ENCODE measurements at regions not wholly inside any gene's neighbourhood (a gene's known extent, or its start where the extent isn't known, plus 50 kb on each side); places are given as distances from the start of the nearest gene placed in this dataset.

GRCh38 chr3:145760036-145760435 is 400.9 kb downstream of the PLOD2 start:
- H3K4me3 ChIP-seq, result no peak overlapping the region
- WGBS, 2 donors, result 75 to 87% methylated on average over 1 of the region's 1 CpG
- H3K36me3 ChIP-seq (replicated peaks in 1 of 2; ENCODE audit: insufficient read depth in 1 of 2, low read depth in 2 of 2), result no peaks in the 10 kb centered on the region
- ATAC-seq, result no peak
- no peak for DNase-seq
- H3K27ac ChIP-seq, result no peak overlapping the region
- TF ChIP-seq POLR2A (IDR thresholded peaks at IDR 0.05), result no peak
- TF ChIP-seq, protein P1, sequence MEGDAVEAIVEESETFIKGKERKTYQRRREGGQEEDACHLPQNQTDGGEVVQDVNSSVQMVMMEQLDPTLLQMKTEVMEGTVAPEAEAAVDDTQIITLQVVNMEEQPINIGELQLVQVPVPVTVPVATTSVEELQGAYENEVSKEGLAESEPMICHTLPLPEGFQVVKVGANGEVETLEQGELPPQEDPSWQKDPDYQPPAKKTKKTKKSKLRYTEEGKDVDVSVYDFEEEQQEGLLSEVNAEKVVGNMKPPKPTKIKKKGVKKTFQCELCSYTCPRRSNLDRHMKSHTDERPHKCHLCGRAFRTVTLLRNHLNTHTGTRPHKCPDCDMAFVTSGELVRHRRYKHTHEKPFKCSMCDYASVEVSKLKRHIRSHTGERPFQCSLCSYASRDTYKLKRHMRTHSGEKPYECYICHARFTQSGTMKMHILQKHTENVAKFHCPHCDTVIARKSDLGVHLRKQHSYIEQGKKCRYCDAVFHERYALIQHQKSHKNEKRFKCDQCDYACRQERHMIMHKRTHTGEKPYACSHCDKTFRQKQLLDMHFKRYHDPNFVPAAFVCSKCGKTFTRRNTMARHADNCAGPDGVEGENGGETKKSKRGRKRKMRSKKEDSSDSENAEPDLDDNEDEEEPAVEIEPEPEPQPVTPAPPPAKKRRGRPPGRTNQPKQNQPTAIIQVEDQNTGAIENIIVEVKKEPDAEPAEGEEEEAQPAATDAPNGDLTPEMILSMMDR (IDR thresholded peaks at IDR 0.05), result no peak
- intact Hi-C loops (cut with DNase I), result no loop called here
- peaks cover 0 to 4% of the 10 kb centered on the region in 2 donors for H3K27me3 ChIP-seq
- no peaks in the 10 kb centered on the region for H3K4me1 ChIP-seq
- H3K9me3 ChIP-seq, result no peaks in the 10 kb centered on the region

DNA sequence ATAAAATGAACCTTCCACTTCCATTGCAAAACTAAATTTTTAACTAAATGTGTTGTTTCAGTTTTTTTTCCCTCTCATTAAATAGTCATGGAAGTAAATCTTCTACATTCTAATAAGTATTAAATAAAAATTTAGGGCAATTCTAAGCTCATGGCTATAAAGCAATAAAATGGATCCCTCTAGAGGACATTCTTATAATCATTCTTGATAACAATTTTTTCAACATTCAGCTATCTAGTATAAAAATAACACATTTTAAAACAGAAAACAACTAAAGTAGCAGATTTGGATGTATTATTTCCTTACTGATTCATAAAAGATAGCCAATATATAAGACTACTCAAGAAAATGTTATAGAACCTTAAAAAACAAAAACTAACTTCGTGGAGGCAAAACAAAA is 393.1 kb downstream of the PLOD2 start:
- TF ChIP-seq, protein P1 (IDR thresholded peaks at IDR 0.05), result peak in 2 of 7 experiments; percentile 13 to 20
- no peak for TF ChIP-seq POLR2A (IDR thresholded peaks at IDR 0.05)
- H3K9me3 ChIP-seq, result no peaks in the 10 kb centered on the region
- no peak overlapping the region for H3K4me3 ChIP-seq
- no peaks in the 10 kb centered on the region for H3K27me3 ChIP-seq
- intact Hi-C loops (cut with DNase I), result no loop called here
- 0 to 38% methylated on average over 1 of the region's 1 CpG for WGBS, 2 donors
- DNase-seq (no peak), ATAC-seq (no peak)
- no peaks in the 10 kb centered on the region for H3K4me1 ChIP-seq
- no peak overlapping the region for H3K27ac ChIP-seq
- H3K36me3 ChIP-seq (replicated peaks in 1 of 2; ENCODE audit: insufficient read depth in 1 of 2, low read depth in 2 of 2), result no peaks in the 10 kb centered on the region

DNA sequence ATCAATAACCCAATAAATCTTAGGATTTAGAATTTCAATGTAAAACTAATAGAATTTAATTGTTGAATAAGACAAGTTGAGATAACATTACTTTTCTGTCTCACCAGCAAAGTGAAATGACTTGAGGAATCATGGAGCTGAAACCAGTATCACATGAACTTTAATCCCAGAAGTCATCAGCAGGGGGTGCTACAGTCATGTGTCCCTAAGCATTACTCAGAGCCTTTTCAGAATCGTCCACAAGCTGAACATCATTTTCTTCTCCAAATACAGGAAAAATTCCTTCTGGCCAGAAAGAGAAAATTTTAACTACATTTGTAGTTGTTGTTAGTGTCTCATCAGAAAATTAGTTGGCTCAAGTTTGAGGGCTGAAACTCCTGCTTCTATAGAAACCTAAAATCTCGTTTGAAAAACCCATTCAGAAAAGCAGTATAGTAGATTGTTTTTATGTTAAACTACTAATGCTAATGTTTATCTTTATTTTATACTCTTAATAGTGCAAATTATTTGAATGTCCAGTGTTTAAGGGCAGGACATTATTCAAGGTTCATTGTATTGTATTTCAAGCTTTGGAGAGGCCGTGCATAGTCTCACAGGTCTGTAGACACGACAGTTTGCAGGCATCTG is 384.1 kb downstream of the PLOD2 start:
- WGBS, 2 donors, result 64 to 69% methylated on average over 4 of the region's 4 CpGs
- TF ChIP-seq POLR2A (IDR thresholded peaks at IDR 0.05), result no peak
- TF ChIP-seq, protein P1 (IDR thresholded peaks at IDR 0.05), result peak; percentile 26 to 75 (median 60)
- no peak overlapping the region for H3K27ac ChIP-seq
- no peaks in the 10 kb centered on the region for H3K4me1 ChIP-seq
- H3K4me3 ChIP-seq, result no peak overlapping the region
- no peaks in the 10 kb centered on the region for H3K9me3 ChIP-seq
- peak; percentile 51 to 70 (median 66) for DNase-seq
- peak; percentile 66 for ATAC-seq
- no peaks in the 10 kb centered on the region for H3K27me3 ChIP-seq
- intact Hi-C loops (cut with DNase I), result no loop called here
- H3K36me3 ChIP-seq (replicated peaks in 1 of 2; ENCODE audit: insufficient read depth in 1 of 2, low read depth in 2 of 2), result no peaks in the 10 kb centered on the region

- ATAC-seq, result no peak
- Histone ChIP-seq H3K27me3 (no peaks in the 10 kb centered on the region), H3K9me3 (no peaks in the 10 kb centered on the region), H3K36me3 (replicated peaks in 1 of 2; ENCODE audit: insufficient read depth in 1 of 2, low read depth in 2 of 2) (no peaks in the 10 kb centered on the region), H3K4me3 (no peak overlapping the region), H3K27ac (no peak overlapping the region), H3K4me1 (no peaks in the 10 kb centered on the region)
- TF ChIP-seq, protein P1 (IDR thresholded peaks at IDR 0.05), result no peak
- no peak for TF ChIP-seq POLR2A (IDR thresholded peaks at IDR 0.05)
- 64 to 85% methylated on average over 4 of the region's 4 CpGs for WGBS, 2 donors
- DNase-seq, result no peak
- intact Hi-C loops (cut with DNase I), result no loop called here
Measured at GRCh38 chr3:145780301-145780700, 380.7 kb downstream of the PLOD2 start.

GRCh38 chr3:145785668-145786067 is 375.3 kb downstream of the PLOD2 start:
- H3K27me3 ChIP-seq, result no peaks in the 10 kb centered on the region
- no peak overlapping the region for H3K27ac ChIP-seq
- H3K36me3 ChIP-seq (replicated peaks in 1 of 2; ENCODE audit: insufficient read depth in 1 of 2, low read depth in 2 of 2), result no peaks in the 10 kb centered on the region
- ATAC-seq (no peak), DNase-seq (no peak)
- H3K9me3 ChIP-seq, result no peaks in the 10 kb centered on the region
- H3K4me3 ChIP-seq, result no peak overlapping the region
- H3K4me1 ChIP-seq, result no peaks in the 10 kb centered on the region
- TF ChIP-seq, protein P1 (IDR thresholded peaks at IDR 0.05), result no peak
- no peak for TF ChIP-seq POLR2A (IDR thresholded peaks at IDR 0.05)
- intact Hi-C loops (cut with DNase I), result no loop called here

All from body of pancreas (tissue), 4 donors.